GM23338 (cell line): ENCODE measurements at regions not wholly inside any gene's neighbourhood (a gene's known extent, or its start where the extent isn't known, plus 50 kb on each side); places are given as distances from the start of the nearest gene placed in this dataset.

Experiments
- EZH2 ChIP-seq: fragments of 200-600 bp; sonication (generic); IDR thresholded peaks from one replicate; pipeline ENCODE4 v1.8.0; 2017; ENCODE audit warnings: antibody characterized with exemption, mild to moderate bottlenecking, low read depth; ENCODE audit not compliant: unreplicated experiment
- POLR2AphosphoS5 ChIP-seq: IDR thresholded peaks from 2 replicates; pipeline ENCODE4 v1.6.1; 2016; ENCODE audit warnings: antibody characterized with exemption, low read depth
- TF ChIP-seq, protein P1 (sequence below), 2 experiments: fragments of 200-600 bp in 1 of 2; sonication (generic) in 1 of 2; conservative IDR thresholded peaks; 2 replicates each; pipeline versions ENCODE4 v1.5.1 to v1.6.1; 2016 to 2017; ENCODE audit warnings: antibody characterized with exemption in 2 of 2, low read depth in 2 of 2, mild to moderate bottlenecking in 2 of 2, moderate library complexity in 1 of 2

DNA sequence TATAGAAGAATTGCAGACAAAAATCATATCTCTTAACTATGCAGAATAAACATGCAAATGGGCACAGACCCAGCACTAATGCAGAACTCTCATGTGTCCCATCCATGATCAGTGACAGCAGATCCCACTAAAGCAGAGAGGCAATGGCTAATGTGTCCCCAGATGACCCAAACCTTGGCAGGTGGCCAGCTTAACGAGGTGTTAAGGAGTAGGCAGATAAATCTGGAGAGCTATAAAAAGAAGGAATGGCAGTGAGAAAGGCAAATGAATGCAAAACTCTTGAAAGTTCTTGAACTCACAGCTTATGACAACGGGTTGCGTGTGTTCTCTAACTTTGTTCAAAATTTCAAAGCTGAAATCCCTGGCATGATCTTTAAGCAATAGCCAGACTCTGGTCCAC lies 265.4 kb downstream of the RASEF start:
- TF ChIP-seq, protein P1, sequence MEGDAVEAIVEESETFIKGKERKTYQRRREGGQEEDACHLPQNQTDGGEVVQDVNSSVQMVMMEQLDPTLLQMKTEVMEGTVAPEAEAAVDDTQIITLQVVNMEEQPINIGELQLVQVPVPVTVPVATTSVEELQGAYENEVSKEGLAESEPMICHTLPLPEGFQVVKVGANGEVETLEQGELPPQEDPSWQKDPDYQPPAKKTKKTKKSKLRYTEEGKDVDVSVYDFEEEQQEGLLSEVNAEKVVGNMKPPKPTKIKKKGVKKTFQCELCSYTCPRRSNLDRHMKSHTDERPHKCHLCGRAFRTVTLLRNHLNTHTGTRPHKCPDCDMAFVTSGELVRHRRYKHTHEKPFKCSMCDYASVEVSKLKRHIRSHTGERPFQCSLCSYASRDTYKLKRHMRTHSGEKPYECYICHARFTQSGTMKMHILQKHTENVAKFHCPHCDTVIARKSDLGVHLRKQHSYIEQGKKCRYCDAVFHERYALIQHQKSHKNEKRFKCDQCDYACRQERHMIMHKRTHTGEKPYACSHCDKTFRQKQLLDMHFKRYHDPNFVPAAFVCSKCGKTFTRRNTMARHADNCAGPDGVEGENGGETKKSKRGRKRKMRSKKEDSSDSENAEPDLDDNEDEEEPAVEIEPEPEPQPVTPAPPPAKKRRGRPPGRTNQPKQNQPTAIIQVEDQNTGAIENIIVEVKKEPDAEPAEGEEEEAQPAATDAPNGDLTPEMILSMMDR (conservative IDR thresholded peaks at IDR 0.05; ENCODE audit: low read depth in 2 of 2), result no peak
- TF ChIP-seq POLR2AphosphoS5 (no peak), EZH2 (no peak)
